Neutrophil (primary cell): ENCODE measurements at regions not wholly inside any gene's neighbourhood (a gene's known extent, or its start where the extent isn't known, plus 50 kb on each side); places are given as distances from the start of the nearest gene placed in this dataset.

Experiments used
- H3K27ac ChIP-seq: fragments of 200-600 bp; sonication (generic); 2 replicates; pipeline ENCODE4 v1.5.1; 2016; ENCODE audit warnings: mild to moderate bottlenecking, moderate library complexity
- H3K27me3 ChIP-seq: fragments of 200-600 bp; sonication (generic); 2 replicates; pipeline ENCODE4 v1.6.0; 2016; ENCODE audit warnings: mild to moderate bottlenecking
- H3K36me3 ChIP-seq: fragments of 200-600 bp; sonication (generic); 2 replicates; pipeline ENCODE4 v1.5.1; 2017
- H3K4me1 ChIP-seq, 2 experiments: fragments of 200-600 bp in 1 of 2; sonication (generic) in 1 of 2; 1 replicate in 1 of 2; 2 replicates in 1 of 2; pipeline versions ENCODE4 v1.5.1 to v1.6.1; 2013 to 2016; ENCODE audit warnings: low read depth in 1 of 2, low read length in 1 of 2, mild to moderate bottlenecking in 1 of 2, moderate library complexity in 1 of 2; ENCODE audit not compliant: control insufficient read depth in 1 of 2, insufficient read depth in 1 of 2
- H3K4me3 ChIP-seq, 2 experiments: fragments of 200-600 bp in 1 of 2; sonication (generic) in 1 of 2; 1 replicate in 1 of 2; 2 replicates in 1 of 2; pipeline ENCODE4 v1.5.1; 2013 to 2016; ENCODE audit warnings: low read depth in 1 of 2, low read length in 1 of 2, mild to moderate bottlenecking in 1 of 2, moderate library complexity in 1 of 2
- H3K9me3 ChIP-seq: fragments of 200-600 bp; sonication (generic); 2 replicates; pipeline ENCODE4 v1.5.1; 2016
- TF ChIP-seq, protein P1 (sequence below): fragments of 200-600 bp; sonication (generic); IDR thresholded peaks from 2 replicates; pipeline ENCODE4 v1.5.1; 2016; ENCODE audit warnings: antibody characterized with exemption

DNA sequence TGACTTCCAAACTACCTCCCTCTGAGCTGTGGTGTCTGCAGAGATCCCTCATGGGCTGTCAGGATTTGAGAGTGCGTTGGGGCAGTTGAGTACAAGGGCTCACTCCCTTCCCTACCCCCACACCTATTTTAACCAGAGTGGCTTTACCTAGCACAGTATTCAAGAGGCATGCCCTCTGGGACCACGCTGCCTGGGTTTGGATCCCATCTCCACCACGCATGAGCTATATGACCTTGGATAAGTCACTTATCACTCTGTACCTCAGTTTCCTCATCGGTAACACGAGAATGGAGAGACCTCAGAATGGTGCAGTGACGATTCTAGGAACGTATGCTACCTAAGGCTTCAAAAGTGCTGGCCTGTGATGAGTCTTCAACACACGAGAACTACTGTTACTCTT is 147.3 kb upstream of the WNT4 start:
- Histone ChIP-seq H3K4me1 (no peaks in the 10 kb centered on the region), H3K27ac (no peak overlapping the region), H3K27me3 (peaks cover 22% of the 10 kb centered on the region), H3K9me3 (no peaks in the 10 kb centered on the region), H3K36me3 (no peaks in the 10 kb centered on the region), H3K4me3 (no peak overlapping the region)
- TF ChIP-seq, protein P1, sequence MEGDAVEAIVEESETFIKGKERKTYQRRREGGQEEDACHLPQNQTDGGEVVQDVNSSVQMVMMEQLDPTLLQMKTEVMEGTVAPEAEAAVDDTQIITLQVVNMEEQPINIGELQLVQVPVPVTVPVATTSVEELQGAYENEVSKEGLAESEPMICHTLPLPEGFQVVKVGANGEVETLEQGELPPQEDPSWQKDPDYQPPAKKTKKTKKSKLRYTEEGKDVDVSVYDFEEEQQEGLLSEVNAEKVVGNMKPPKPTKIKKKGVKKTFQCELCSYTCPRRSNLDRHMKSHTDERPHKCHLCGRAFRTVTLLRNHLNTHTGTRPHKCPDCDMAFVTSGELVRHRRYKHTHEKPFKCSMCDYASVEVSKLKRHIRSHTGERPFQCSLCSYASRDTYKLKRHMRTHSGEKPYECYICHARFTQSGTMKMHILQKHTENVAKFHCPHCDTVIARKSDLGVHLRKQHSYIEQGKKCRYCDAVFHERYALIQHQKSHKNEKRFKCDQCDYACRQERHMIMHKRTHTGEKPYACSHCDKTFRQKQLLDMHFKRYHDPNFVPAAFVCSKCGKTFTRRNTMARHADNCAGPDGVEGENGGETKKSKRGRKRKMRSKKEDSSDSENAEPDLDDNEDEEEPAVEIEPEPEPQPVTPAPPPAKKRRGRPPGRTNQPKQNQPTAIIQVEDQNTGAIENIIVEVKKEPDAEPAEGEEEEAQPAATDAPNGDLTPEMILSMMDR: no peak

GRCh38 chr1:22290611-22291010 is 147.7 kb upstream of the WNT4 start:
- Histone ChIP-seq H3K4me3 (no peak overlapping the region), H3K4me1 (no peaks in the 10 kb centered on the region), H3K27me3 (peaks cover 27% of the 10 kb centered on the region), H3K36me3 (no peaks in the 10 kb centered on the region), H3K9me3 (no peaks in the 10 kb centered on the region), H3K27ac (no peak overlapping the region)
- TF ChIP-seq, protein P1: no peak

- no peaks in the 10 kb centered on the region for H3K36me3 ChIP-seq
- H3K4me3 ChIP-seq: no peak overlapping the region
- no peaks in the 10 kb centered on the region for H3K4me1 ChIP-seq
- no peak overlapping the region for H3K27ac ChIP-seq
- H3K27me3 ChIP-seq: peaks cover 31% of the 10 kb centered on the region
- H3K9me3 ChIP-seq: no peaks in the 10 kb centered on the region
- TF ChIP-seq, protein P1: no peak
These were observed 148.2 kb upstream of the WNT4 start for GRCh38 chr1:22291057-22291456.

GRCh38 chr1:22291494-22291893 is 148.6 kb upstream of the WNT4 start:
- no peaks in the 10 kb centered on the region for H3K4me1 ChIP-seq
- no peak overlapping the region for H3K4me3 ChIP-seq
- no peaks in the 10 kb centered on the region for H3K9me3 ChIP-seq
- peaks cover 35% of the 10 kb centered on the region for H3K27me3 ChIP-seq
- TF ChIP-seq, protein P1: no peak
- no peak overlapping the region for H3K27ac ChIP-seq
- no peaks in the 10 kb centered on the region for H3K36me3 ChIP-seq

- H3K27ac ChIP-seq: no peak overlapping the region
- H3K36me3 ChIP-seq: no peaks in the 10 kb centered on the region
- no peaks in the 10 kb centered on the region for H3K9me3 ChIP-seq
- TF ChIP-seq, protein P1: no peak
- peaks cover 42% of the 10 kb centered on the region for H3K27me3 ChIP-seq
- no peak overlapping the region for H3K4me3 ChIP-seq
- no peaks in the 10 kb centered on the region for H3K4me1 ChIP-seq
These were observed 149.3 kb upstream of the WNT4 start for GRCh38 chr1:22292011-22292788.
